Mesodermal cell (in vitro differentiated cells): ENCODE measurements at regions not wholly inside any gene's neighbourhood (a gene's known extent, or its start where the extent isn't known, plus 50 kb on each side); places are given as distances from the start of the nearest gene placed in this dataset.

ENCODE experiments used
- H3K27ac ChIP-seq: 2 replicates; pipeline ENCODE4 v1.7.0; 2013; ENCODE audit warnings: mild to moderate bottlenecking, low read depth, low read length, moderate library complexity; ENCODE audit not compliant: severe bottlenecking
- H3K36me3 ChIP-seq: 2 replicates; pipeline ENCODE4 v1.7.1; 2013; ENCODE audit warnings: mild to moderate bottlenecking, low read length, moderate library complexity; ENCODE audit not compliant: control insufficient read depth, insufficient read depth
- H3K4me1 ChIP-seq: one replicate; pipeline ENCODE4 v1.7.1; 2013; ENCODE audit warnings: mild to moderate bottlenecking, low read length; ENCODE audit not compliant: insufficient read depth, control insufficient read depth, poor library complexity, severe bottlenecking
- H3K4me3 ChIP-seq: 2 replicates; pipeline ENCODE4 v1.7.0; 2013; ENCODE audit warnings: low read length, control low read depth, mild to moderate bottlenecking; ENCODE audit not compliant: insufficient read depth, poor library complexity, severe bottlenecking; ENCODE audit errors: extremely low read depth
- H3K9me3 ChIP-seq: 2 replicates; pipeline ENCODE4 v1.7.1; 2013; ENCODE audit warnings: mild to moderate bottlenecking, low read length, moderate library complexity; ENCODE audit not compliant: control insufficient read depth
- WGBS, 2 experiments: methylation state at CpG; one replicate each; pipeline ENCODE4 v1.1.5; 2013; ENCODE audit warnings: missing lambda C conversion rate in 2 of 2; ENCODE audit not compliant: insufficient coverage in 2 of 2; 5-methylcytosine and 5-hydroxymethylcytosine counted together

DNA sequence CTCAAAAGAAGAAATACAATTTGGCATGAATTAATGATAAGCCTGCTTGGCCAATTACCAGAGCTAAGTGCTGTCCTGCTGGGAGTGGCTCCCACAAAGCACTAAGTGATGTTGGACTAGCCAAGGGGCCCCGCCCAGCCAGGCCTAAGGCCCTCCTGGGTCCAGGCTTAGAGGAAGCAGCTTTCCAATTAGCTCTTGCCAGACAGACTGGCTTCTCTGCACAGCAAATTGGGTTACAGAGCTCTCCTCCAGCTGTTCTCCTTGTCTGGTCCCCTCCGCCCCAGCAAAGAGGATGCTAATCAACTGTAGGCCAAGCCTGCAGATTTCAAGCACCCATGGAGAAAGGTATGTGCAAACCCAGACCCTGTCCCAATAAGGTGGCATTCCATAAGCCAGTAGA lies 151.9 kb downstream of the DMRTA2 start:
- no peaks in the 10 kb centered on the region for H3K9me3 ChIP-seq
- H3K36me3 ChIP-seq: no peaks in the 10 kb centered on the region
- WGBS, 2 experiments: 69 to 77% methylated on average over 2 of the region's 2 CpGs
- no peak overlapping the region for H3K4me3 ChIP-seq
- H3K4me1 ChIP-seq: no peaks in the 10 kb centered on the region
- H3K27ac ChIP-seq: no peak overlapping the region

DNA sequence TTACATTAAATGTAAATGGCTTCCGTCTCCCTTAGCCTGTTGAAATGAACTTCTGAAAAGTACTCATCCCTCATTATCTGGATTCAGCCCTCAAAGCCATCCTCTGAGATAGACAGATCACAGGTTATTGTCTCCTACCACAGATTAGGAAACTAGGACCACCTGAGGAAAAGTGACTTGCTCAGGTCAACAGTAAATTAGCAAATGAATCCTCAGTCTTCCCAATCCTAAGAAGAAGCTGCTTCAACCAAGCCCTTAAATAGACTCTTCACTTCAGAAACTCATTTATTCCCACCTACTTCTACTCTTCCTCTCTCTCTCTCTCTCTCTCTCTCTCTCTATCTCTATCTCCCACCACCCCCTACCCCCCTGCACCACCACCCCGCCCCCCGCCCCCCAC lies 152.3 kb downstream of the DMRTA2 start:
- Histone ChIP-seq H3K36me3 (no peaks in the 10 kb centered on the region), H3K4me1 (no peaks in the 10 kb centered on the region), H3K9me3 (no peaks in the 10 kb centered on the region), H3K4me3 (no peak overlapping the region), H3K27ac (no peak overlapping the region)
- WGBS, 2 experiments: 67 to 75% methylated on average over 1 of the region's 3 CpGs

DNA sequence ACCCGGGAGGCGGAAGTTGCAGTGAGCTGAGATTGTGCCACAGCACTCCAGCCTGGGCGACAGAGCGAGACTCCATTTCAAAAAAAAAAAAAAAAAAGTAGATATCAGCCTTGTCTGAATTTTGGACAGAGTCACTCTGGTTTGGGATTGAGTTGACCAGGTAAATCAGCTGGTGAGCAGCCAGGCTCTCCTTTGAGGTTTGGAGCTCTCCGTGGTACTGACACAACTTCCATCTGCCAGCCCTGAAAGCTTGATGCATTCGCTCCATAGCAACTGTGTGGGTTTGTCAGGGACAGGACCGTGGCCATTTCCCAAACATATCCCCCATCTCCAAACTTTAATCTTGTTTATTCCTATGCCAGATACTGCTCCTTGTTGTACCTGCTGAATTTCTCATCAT lies 155.2 kb downstream of the DMRTA2 start:
- WGBS, 2 experiments: 38 to 72% methylated on average over 2 to 4 of the region's 7 CpGs
- no peak overlapping the region for H3K27ac ChIP-seq
- no peaks in the 10 kb centered on the region for H3K9me3 ChIP-seq
- H3K4me1 ChIP-seq: no peaks in the 10 kb centered on the region
- no peaks in the 10 kb centered on the region for H3K36me3 ChIP-seq
- H3K4me3 ChIP-seq: no peak overlapping the region

DNA sequence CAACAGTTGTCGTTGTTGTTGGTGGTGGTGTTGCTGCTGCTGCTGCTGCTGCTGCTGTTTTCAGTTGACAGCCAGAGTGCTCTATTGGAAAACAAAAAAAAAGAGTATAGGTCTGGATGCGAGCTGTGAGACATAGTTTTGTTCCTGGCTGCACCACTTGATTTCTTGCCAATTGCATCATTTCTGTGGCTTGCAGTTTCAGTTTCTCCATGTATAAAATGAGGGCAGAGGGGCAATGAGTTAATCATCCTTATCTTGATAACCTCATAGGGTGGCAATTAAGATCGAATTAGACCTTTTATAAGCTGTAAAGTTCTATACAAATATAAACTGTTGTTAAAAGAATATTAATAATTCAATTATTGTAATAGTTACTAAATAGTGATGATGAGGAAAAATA lies 156.7 kb downstream of the DMRTA2 start:
- Histone ChIP-seq H3K27ac (no peak overlapping the region), H3K4me1 (no peaks in the 10 kb centered on the region), H3K4me3 (no peak overlapping the region), H3K36me3 (no peaks in the 10 kb centered on the region), H3K9me3 (no peaks in the 10 kb centered on the region)
- WGBS, 2 experiments: 56 to 71% methylated on average over 1 to 2 of the region's 3 CpGs

DNA sequence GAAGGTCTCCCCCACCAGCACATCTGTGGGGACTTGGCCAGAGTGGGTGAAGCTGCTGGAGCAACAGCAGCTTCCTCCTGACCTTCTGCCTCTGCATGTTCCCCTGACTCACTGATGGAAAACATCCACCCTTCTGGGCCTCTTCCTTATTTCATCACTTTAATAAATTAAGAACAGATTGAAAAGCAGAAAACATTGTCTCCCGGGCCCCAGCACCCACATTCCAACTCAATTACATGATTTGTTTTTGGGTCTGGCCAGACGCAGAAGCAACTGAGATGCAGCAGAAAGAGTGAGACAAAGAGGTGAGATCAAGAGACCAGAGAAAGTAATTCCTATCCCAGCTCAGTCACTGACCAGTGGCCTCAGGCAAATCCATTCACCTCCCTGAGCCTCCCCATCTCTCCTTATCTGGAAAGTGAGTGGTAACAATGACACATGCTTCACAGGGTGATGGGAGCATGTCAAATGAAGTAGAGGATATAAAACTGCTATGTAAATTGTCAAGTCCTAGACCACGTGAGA lies 157.1 kb downstream of the ELAVL4 start:
- no peaks in the 10 kb centered on the region for H3K36me3 ChIP-seq
- WGBS, 2 experiments: 53% methylated on average over 2 of the region's 3 CpGs; no CpG with 5 or more reads in 1 of the 2 experiments
- no peaks in the 10 kb centered on the region for H3K9me3 ChIP-seq
- no peak overlapping the region for H3K27ac ChIP-seq
- no peak overlapping the region for H3K4me3 ChIP-seq
- no peaks in the 10 kb centered on the region for H3K4me1 ChIP-seq

DNA sequence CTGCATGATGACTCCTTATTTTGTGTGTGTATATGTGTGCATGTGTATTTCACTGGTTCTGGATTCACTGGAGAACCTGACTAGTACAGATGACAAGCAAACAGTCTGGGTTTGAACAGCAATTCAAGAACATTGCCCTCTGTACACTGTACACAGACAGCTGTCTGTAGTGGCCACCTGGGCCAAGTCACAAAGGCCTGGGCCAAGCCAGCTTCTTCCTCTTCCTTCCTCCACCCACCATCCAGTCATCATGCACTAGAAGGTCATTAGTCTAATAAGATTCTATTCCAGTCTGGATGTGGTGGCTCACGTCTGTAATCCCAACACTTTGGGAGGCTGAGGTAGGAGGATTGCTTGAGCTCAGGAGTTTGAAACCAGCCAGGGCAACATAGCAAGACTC lies 155.9 kb downstream of the ELAVL4 start:
- Histone ChIP-seq H3K4me3 (no peak overlapping the region), H3K9me3 (no peaks in the 10 kb centered on the region), H3K27ac (no peak overlapping the region), H3K36me3 (no peaks in the 10 kb centered on the region), H3K4me1 (no peaks in the 10 kb centered on the region)
- 57% methylated on average over 1 of the region's 1 CpG; no CpG with 5 or more reads in 1 of the 2 experiments for WGBS, 2 experiments

DNA sequence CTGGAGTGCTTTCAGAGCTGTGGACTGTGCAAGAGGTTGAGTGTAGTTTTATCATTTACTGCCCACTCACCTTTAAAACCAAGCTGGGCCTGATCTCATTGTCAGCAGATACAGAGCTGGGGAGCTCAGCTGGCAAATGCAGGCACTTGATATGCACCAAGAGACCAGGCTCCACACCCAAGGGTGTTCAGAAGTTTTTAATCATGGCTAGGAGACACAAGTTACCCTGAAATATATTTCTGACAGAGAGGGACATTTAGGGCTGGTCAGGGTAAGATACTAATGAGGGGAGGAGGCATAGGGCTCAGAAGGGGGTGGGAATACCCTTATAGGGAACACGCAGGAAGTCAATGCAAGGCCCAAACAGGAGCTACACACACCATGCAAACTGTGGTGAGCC lies 153.7 kb downstream of the ELAVL4 start:
- Histone ChIP-seq H3K4me3 (no peak overlapping the region), H3K4me1 (no peaks in the 10 kb centered on the region), H3K27ac (no peak overlapping the region), H3K36me3 (no peaks in the 10 kb centered on the region), H3K9me3 (no peaks in the 10 kb centered on the region)
- no CpG with 5 or more reads among the region's 1 CpG for WGBS, 2 experiments

DNA sequence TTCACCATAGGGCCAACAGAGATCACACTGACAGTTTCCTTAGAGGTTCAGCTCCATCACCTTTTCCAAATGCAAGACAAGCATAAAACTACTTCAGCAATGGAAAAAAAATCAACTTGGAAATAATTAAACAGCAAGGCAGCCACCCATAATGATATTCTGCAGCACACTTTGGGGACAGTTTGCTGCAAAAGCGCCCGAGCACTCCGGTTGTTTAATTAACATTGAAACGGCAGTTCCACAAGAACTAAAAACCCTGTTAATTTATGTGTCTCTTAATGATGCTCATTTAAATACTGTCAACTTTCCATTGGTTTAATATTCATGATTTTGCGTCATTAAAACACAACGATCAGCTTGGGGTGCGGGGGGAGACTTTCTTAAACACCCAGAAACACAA lies 153.2 kb downstream of the ELAVL4 start:
- 73 to 78% methylated on average over 3 to 7 of the region's 7 CpGs for WGBS, 2 experiments
- H3K4me1 ChIP-seq: no peaks in the 10 kb centered on the region
- no peaks in the 10 kb centered on the region for H3K36me3 ChIP-seq
- no peaks in the 10 kb centered on the region for H3K9me3 ChIP-seq
- H3K27ac ChIP-seq: no peak overlapping the region
- H3K4me3 ChIP-seq: no peak overlapping the region

DNA sequence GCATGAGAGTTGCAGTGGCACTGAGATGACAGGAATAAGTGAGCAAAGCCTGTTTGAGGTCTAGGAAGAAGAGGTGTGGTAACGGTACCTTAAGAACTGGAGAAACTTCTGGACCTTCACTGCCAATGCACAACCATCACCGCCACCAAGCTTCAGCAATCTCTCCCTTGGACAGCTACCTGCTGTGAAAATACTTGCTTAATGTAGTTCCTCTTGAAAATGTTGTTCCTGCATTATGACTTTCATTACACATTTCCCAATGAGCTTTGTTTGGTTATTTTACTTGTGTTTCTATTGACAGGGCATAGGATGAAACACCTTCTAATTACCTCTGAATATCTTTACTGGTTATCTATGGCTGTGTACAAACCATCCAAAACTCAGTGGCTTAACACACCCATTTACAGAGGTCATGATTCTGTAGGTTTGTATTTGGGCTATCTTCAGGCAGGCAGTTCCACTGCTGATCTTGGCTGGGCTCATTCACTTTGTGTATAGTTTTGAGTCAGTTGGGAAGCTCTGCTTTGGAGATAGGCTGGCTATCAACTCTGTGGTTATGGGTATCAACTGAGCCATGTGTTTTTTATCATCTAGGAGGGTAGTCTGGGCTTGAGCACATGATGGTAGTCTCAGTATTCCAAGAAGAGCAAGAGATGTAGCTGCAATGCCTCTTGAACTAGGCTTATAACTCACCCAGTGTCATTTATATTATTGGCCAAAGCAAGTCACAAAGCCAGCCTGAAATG lies 149.4 kb downstream of the ELAVL4 start:
- Histone ChIP-seq H3K9me3 (no peaks in the 10 kb centered on the region), H3K27ac (no peak overlapping the region), H3K36me3 (no peaks in the 10 kb centered on the region), H3K4me3 (no peak overlapping the region), H3K4me1 (no peaks in the 10 kb centered on the region)
- 100% methylated on average over 1 of the region's 2 CpGs; no CpG with 5 or more reads in 1 of the 2 experiments for WGBS, 2 experiments

DNA sequence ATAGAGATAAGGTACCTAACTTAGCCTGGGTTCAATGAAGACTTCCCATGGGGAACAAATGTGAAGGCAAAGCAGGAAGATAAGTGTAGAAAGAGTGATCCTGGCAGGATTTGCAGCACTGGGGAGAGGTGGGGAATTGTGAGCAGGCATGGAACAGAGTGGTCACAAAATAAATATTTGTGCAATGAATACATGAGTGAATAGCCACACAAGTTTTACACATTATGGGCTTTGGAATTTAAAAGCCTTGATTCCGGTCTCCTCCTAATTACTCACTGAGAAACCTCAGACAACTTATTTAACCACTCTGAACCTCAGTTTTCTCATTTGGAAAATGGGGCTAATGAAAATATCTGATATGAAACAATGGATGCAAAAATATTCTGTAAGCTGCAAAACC lies 148.3 kb downstream of the ELAVL4 start:
- Histone ChIP-seq H3K27ac (no peak overlapping the region), H3K4me1 (no peaks in the 10 kb centered on the region), H3K36me3 (no peaks in the 10 kb centered on the region), H3K4me3 (no peak overlapping the region), H3K9me3 (no peaks in the 10 kb centered on the region)
- WGBS, 2 experiments: no CpG with 5 or more reads among the region's 1 CpG
